MCF 10A (cell line): ENCODE measurements at regions not wholly inside any gene's neighbourhood (a gene's known extent, or its start where the extent isn't known, plus 50 kb on each side); places are given as distances from the start of the nearest gene placed in this dataset.

Experiments used
- BruUV-seq: library from RNA; stranded (reverse); fragments of 400-500 nt; replicated peaks from 2 replicates; lab custom pipeline; 2021; lab: Mats Ljungman, UMichigan
- CTCF ChIA-PET: fragments of 300-600 bp; sonication (Branson Sonifier 250); formaldehyde crosslinking; extraction: SDS; loops from one replicate; lab custom pipeline; 2021; ENCODE audit warnings: antibody characterized with exemption, inconsistent platforms; lab: Yijun Ruan, JAX
- POLR2A ChIA-PET: fragments of 300-600, 350-650 bp; sonication (Branson Sonifier 250); formaldehyde crosslinking; extraction: SDS; loops from one replicate; lab custom pipeline; 2020; ENCODE audit warnings: antibody characterized with exemption, inconsistent platforms; lab: Yijun Ruan, JAX
- DNase-seq: peaks from one replicate; pipeline ENCODE4 v3.0.0-alpha.2; 2018; ENCODE audit not compliant: unreplicated experiment
- H3K27ac Mint-ChIP-seq: one replicate; pipeline ENCODE4 v1.8.0; 2022; ENCODE audit warnings: mild to moderate bottlenecking, low read depth, mixed read lengths; ENCODE audit not compliant: unreplicated experiment
- H3K27me3 Mint-ChIP-seq: one replicate; pipeline ENCODE4 v1.8.0; 2022; ENCODE audit warnings: mixed read lengths; ENCODE audit not compliant: insufficient read depth, unreplicated experiment
- H3K36me3 Mint-ChIP-seq: one replicate; pipeline ENCODE4 v1.8.0; 2022; ENCODE audit warnings: mild to moderate bottlenecking, moderate library complexity, mixed read lengths; ENCODE audit not compliant: insufficient read depth, unreplicated experiment
- H3K4me1 Mint-ChIP-seq: one replicate; pipeline ENCODE4 v1.8.0; 2022; ENCODE audit warnings: mixed read lengths; ENCODE audit not compliant: insufficient read depth, unreplicated experiment
- H3K4me3 Mint-ChIP-seq: one replicate; pipeline ENCODE4 v1.8.0; 2022; ENCODE audit warnings: mild to moderate bottlenecking, moderate library complexity, mixed read lengths; ENCODE audit not compliant: unreplicated experiment
- H3K9me3 Mint-ChIP-seq: one replicate; pipeline ENCODE4 v1.8.0; 2022; ENCODE audit warnings: mixed read lengths; ENCODE audit not compliant: unreplicated experiment
- CTCF ChIP-seq: fragments of 200-600 bp; IDR thresholded peaks from one replicate; pipeline ENCODE4 v1.8.0; 2022; ENCODE audit warnings: antibody characterized with exemption, mild to moderate bottlenecking; ENCODE audit not compliant: unreplicated experiment
- intact Hi-C: fragments of 100-400 bp; cut with micrococcal nuclease; formaldehyde crosslinking; loops from 2 replicates; pipeline ENCODE4 v1.14.1; 2022

DNA sequence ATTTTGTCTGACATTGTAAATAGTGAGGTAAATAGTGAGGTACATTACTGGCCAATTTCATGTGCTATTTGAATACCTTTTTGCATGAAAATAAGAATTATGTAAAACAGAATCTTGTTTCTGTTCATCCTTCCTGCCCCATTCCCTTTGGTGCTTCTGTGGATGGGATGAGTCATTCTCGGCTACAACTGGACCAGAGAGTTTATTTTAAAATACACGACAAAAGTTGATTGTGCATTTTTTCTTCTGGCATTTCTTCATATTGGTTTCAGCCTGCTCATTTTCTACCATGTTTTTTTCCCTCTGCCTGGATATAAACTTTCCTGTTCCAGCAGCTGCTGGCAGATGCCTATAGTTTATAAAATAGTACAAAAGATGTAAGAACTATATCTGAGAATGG is 107.5 kb downstream of the CYSLTR2 start:
- no TSS peak for BruUV-seq
- Mint-ChIP-seq H3K36me3 (no peaks in the 10 kb centered on the region), H3K4me3 (no peak overlapping the region), H3K27me3 (no peaks in the 10 kb centered on the region), H3K9me3 (peaks cover 17% of the 10 kb centered on the region), H3K27ac (no peak overlapping the region), H3K4me1 (no peaks in the 10 kb centered on the region)
- TF ChIP-seq CTCF, result no peak
- intact Hi-C loops, result loop anchor here (10.0 kb wide), 1 partner anchor 636 kb away; no protein-coding TSS in a partner anchor
- CTCF ChIA-PET, result interaction anchor here (2.4 kb wide), 1 partner anchor 12 kb away, joined by 8 read pairs; no protein-coding TSS in a partner anchor
- DNase-seq, result no peak
- POLR2A ChIA-PET, result no interaction called here

- Mint-ChIP-seq H3K27me3 (no peaks in the 10 kb centered on the region), H3K27ac (no peak overlapping the region), H3K36me3 (no peaks in the 10 kb centered on the region), H3K4me1 (peaks cover 7% of the 10 kb centered on the region), H3K4me3 (no peak overlapping the region), H3K9me3 (peaks cover 23% of the 10 kb centered on the region)
- BruUV-seq, result no TSS peak
- CTCF ChIA-PET, result interaction anchor here (0.6 to 7.9 kb wide), 24 partner anchors 11 to 681 kb away, joined by 3 to 169 read pairs (median 3); no protein-coding TSS in a partner anchor
- intact Hi-C loops, result loop anchor here (1.0 to 10.0 kb wide), 6 partner anchors 20 to 1937 kb away; partner anchors contain the start of gene NUDT15
- POLR2A ChIA-PET, result interaction anchor here (0.6 to 1.2 kb wide), 8 partner anchors 12 to 731 kb away, joined by 3 to 6 read pairs (median 4); partner anchors contain the start of gene FNDC3A
- peak; percentile 90 for DNase-seq
- TF ChIP-seq CTCF, result peak; percentile 100
These were observed 115.5 kb downstream of the CYSLTR2 start for GRCh38 chr13:48769107-48769704.

DNA sequence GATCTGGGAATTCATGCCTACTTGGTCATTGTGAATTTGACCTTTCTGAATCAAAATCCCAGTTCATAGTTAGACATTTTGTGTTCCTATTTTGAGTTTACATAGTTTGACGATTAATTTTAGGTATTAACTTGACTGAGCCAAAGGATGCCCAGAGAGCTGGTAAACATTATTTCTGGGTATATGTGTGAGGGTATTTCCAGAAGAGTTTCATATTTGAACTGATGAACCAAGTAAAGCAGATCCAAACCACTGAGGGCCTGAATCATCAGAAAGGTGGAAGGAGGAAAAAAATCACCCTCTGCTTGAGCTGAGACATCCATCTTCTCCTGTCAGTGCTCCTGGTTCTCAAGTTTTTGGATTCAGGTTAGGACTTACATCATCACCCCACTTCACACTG is 116.6 kb downstream of the CYSLTR2 start:
- Mint-ChIP-seq H3K36me3 (no peaks in the 10 kb centered on the region), H3K27me3 (no peaks in the 10 kb centered on the region), H3K4me3 (no peak overlapping the region), H3K9me3 (peaks cover 15% of the 10 kb centered on the region), H3K4me1 (peaks cover 7% of the 10 kb centered on the region), H3K27ac (peak overlapping the region; percentile 29)
- no peak for TF ChIP-seq CTCF
- ChIA-PET CTCF (interaction anchor here (0.6 to 7.9 kb wide), 16 partner anchors 8 to 670 kb away, joined by 3 to 169 read pairs (median 3); no protein-coding TSS in a partner anchor), POLR2A (interaction anchor here (0.5 to 1.2 kb wide), 5 partner anchors 11 to 425 kb away, joined by 3 to 6 read pairs (median 4); no protein-coding TSS in a partner anchor)
- BruUV-seq, result no TSS peak
- no peak for DNase-seq
- intact Hi-C loops, result loop anchor here (10.0 kb wide), 1 partner anchor 514 kb away; no protein-coding TSS in a partner anchor

DNA sequence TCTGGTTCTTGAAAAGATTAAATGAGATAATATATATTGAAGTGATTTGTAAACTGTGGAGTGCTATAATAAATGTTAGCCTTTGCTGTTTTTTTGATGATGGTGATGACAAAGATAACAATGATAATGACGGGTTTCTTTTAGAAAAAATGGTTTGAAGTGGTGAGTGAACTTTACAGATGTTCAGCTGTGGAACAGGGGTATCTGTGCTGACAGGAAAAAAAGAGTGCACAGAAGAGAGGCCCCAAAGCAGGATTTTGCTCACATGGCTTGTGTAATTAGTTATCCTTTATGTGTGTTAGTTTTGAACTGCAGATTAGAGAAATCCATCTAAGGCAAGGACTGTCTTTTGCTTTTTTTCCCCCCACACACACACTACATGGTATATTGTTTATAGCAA is 119.2 kb downstream of the CYSLTR2 start:
- no peak for DNase-seq
- CTCF ChIA-PET, result interaction anchor here (0.6 to 1.7 kb wide), 3 partner anchors 8 to 212 kb away, joined by 3 to 8 read pairs (median 4); no protein-coding TSS in a partner anchor
- Mint-ChIP-seq H3K27ac (no peak overlapping the region), H3K27me3 (no peaks in the 10 kb centered on the region), H3K4me3 (no peak overlapping the region), H3K36me3 (no peaks in the 10 kb centered on the region), H3K9me3 (peaks cover 5% of the 10 kb centered on the region), H3K4me1 (peaks cover 13% of the 10 kb centered on the region)
- POLR2A ChIA-PET, result interaction anchor here (0.7 to 1.4 kb wide), 2 partner anchors 9 to 137 kb away, joined by 3 to 4 read pairs; no protein-coding TSS in a partner anchor
- BruUV-seq, result no TSS peak
- TF ChIP-seq CTCF, result no peak
- intact Hi-C loops, result loop anchor here (10.0 kb wide), 1 partner anchor 512 kb away; no protein-coding TSS in a partner anchor
